ENCODE measurements at regions not wholly inside any gene's neighbourhood (a gene's known extent, or its start where the extent isn't known, plus 50 kb on each side); places are given as distances from the start of the nearest gene placed in this dataset.

GRCh38 chr6:154917941-154918340 lies 77.2 kb upstream of the TIAM2 start:
- no peak for TF ChIP-seq CTCF (IDR thresholded peaks at IDR 0.05; ENCODE audit: borderline replicate concordance, extremely low read depth, low read length, poor library complexity, severe bottlenecking)
- no peak for TF ChIP-seq EZH2 (IDR thresholded peaks at IDR 0.05; ENCODE audit: borderline replicate concordance, low read depth, low read length, severe bottlenecking)
